HG03095 (cell line): ENCODE measurements at regions not wholly inside any gene's neighbourhood (a gene's known extent, or its start where the extent isn't known, plus 50 kb on each side); places are given as distances from the start of the nearest gene placed in this dataset.

Source experiments
- ATAC-seq: cut with Tn5 transposase; IDR thresholded peaks from one replicate; pipeline ENCODE4 v1.9.1; 2021; ENCODE audit warnings: moderate library complexity; ENCODE audit not compliant: unreplicated experiment

- no peak for ATAC-seq
Observed at GRCh38 chr10:58140691-58141347, 126.9 kb downstream of the IPMK start.

DNA sequence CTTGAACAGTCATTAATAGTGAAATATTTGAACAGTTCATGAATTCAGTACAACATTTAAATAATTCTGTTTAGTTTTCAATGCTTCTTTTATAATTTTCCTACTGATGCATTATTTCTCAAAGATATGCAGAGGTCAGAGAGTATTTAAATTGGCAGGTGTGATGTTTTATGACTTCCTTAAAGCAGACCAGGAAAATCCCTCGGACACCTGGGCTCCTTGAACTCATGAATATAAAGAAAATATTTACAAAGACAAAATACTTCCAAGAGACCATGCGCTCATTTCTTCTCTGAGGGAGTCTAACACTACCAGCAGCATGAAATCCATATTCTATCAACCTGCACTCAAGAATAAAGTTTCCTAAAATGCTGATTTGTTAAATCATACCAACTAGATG lies 127.6 kb downstream of the IPMK start:
- ATAC-seq = no peak

GRCh38 chr10:58137813-58138212 lies 129.9 kb downstream of the IPMK start:
- no peak for ATAC-seq

DNA sequence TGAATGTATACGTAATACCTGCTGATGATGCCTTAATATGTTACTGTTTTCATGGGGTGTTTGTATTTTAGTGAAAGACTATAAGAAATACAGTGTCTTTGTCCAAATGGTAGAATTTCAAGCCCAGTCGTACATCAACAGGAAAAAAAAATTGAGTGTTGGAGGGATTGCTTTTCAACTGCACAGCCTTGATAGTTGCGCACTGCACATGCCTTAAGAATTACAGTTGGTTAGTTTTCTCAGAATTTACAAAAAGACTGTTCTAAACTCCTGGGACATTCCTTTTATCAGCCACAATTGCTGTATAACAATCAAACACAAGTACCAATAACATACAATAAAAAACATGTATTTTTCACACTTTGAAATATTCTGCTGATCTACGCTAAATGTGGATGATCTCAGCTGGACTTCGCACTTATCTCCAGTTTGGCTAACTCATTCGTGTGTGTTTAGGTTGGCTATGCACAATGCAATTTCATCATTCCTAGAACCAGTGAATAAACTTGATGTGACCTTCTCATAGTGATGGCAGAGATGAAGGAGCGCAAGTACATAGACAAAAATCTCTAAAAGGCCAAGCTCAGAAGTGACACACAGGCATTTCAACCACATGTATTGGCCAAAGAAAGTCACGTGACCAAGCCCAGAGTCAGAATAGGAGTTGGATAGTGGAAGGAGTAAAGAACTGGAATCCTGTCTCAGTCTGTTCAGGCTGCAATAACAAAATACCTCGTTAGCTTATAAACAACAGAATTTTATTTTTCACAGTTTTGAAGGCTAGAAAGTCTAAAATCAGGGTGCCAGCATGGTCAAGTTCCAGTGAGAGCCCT lies 152.3 kb downstream of the IPMK start:
- ATAC-seq = no peak

GRCh38 chr10:58109731-58110130 lies 158.0 kb downstream of the IPMK start:
- ATAC-seq = no peak

- ATAC-seq = no peak
Observed at GRCh38 chr10:58107506-58107905, 160.2 kb downstream of the IPMK start.

GRCh38 chr10:58106211-58107035 lies 161.3 kb downstream of the IPMK start:
- ATAC-seq = no peak

- ATAC-seq = no peak
Observed at GRCh38 chr10:58104351-58104751, 163.3 kb downstream of the IPMK start.

GRCh38 chr10:58102897-58103296 lies 164.8 kb downstream of the IPMK start:
- no peak for ATAC-seq

DNA sequence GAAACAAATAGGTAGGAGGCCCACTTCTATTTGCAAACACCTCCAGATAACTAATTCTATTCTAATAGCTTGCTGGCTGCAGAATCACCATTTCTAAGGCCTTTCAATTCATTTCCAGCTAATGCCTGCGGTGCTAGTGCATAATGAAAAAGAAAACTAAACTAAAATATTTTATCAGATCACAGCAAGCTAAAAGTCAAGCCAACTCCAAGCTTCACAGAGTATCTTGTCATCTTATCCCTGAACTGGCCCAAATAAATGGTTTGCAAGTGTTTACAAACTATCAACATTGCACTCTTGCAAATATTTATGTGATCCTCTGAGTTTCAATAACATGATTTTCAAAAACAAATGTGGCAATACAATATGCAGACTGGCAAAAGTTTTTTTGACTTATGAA lies 166.0 kb downstream of the IPMK start:
- ATAC-seq = no peak

DNA sequence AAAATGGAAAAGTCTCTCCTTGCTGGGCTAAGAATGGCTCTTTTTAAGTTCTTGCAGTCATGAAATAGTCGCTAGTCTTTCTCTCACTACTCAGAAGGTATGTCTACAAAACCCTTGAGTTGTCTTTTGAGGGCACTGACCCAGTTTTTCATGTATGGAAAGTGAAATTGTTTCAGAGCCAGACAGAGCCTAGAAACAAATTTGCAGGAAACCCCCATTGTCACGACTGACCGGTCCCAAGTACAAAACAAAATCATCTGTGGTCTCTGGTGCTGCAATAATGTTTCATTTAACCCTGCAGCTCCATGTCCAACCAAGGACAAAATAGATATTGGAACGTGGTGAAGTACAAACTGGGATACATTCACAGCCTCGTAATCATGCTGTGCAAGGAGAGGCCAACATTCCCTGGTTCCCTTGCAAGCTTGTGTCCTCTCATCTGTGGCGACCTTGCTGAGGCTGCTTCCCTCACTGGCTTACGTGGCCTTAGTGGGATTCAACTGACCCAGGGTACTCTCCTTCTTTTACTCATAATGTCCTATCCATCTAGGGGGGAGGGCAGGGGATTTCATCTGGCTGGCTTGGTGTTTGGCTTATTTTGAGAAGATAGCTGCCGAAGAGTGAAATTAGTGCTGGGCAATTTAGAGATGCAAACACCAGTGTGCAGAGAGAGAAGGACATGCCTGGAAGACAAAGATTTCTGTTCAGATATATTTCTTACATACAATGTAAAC lies 172.5 kb downstream of the IPMK start:
- ATAC-seq = no peak

DNA sequence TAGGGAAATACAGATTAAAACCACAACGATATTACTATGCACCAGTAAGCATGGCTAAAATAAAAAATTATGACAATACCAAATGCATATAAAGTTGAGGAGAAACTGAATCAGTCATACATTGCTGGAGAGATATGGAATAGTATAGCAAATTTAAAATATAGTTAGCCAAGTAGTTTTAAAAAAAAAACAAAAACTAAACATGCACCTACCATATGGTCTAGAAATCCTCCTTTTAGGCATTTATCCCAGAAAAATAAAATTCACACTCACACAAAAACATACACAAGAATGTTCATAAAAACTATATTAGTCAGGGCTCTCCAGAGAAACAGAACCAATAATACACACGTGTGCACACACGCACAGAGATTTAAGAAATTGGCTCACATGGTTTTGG lies 175.8 kb downstream of the IPMK start:
- ATAC-seq = no peak

DNA sequence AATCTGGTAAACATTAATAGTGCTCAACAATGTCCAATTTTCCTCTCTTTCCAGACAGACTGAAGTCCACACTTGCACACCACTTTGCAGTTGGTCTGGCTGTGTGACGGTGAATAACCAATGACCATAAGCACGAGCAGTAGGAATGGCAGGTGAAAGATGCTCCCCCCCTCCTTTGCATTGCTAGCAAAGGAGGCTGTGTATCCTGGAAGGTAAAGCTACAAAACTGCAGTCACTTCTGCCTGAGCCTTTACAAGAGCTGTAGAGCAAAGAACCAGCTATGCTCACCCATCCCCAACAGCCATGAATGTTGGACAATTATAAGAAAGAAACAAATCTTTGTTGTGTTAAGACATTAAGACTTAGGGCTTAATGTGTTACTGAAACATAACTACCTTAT lies 178.0 kb downstream of the IPMK start:
- no peak for ATAC-seq

DNA sequence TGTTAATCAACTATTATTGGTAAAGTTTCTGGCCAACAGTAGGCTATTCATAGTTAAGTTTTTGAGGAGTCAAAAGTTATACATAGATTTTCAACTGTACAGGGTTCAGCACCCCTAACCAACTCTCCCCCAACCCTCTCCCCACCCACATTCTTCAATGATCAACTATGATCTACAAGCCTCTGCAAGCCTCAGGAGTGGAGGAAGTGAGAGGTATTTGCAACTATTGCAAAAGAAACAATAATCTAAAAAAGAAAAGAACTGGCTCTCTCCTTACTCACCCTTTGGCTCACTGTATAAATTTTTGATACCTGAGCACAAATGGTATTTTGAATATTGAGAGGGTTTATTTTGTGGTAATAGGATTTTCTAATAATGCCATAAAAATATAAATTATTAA lies 179.8 kb downstream of the IPMK start:
- ATAC-seq = no peak

DNA sequence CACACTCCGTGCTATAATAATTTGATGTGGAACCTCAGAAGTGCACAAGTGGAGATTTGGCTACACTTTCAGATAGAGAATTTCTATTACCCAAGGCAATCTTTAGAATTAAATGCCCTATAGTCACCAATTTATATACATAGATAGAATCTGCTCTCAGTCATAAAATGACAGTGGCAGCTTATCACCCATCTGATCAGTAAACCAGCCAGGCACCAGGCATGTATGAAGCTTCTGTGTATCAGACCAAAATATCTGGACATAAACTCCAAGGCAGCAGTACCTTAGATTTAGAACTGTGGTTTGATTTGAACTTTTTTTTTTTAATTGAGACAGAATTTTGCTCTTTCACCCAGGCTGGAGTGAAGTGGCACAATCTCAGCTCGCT lies 180.9 kb downstream of the IPMK start:
- no peak for ATAC-seq

GRCh38 chr10:58086144-58086762 lies 181.4 kb downstream of the IPMK start:
- ATAC-seq = no peak

- ATAC-seq = no peak
Observed at GRCh38 chr10:58082248-58082647, 185.4 kb downstream of the IPMK start.

DNA sequence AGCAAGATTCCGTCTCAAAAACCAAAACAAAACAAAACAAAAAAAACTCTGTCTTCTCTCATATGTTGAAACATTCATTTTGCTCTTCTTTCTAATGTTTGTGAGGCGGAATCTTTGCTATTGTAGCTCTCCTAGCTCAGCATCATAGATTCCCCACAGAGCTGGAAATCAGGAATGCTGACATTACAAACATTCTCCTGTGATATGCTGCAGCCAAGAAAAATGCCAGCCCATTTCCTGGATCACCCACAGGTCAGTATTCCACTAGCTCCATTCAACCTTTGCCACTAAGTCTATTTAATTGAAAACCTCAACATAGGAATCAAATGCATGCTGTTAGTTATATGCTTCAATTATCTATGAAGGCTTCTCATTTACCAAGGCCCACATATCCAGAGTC lies 186.3 kb downstream of the IPMK start:
- ATAC-seq = no peak

- no peak for ATAC-seq
Observed at GRCh38 chr10:58079461-58079860, 188.2 kb downstream of the IPMK start.

DNA sequence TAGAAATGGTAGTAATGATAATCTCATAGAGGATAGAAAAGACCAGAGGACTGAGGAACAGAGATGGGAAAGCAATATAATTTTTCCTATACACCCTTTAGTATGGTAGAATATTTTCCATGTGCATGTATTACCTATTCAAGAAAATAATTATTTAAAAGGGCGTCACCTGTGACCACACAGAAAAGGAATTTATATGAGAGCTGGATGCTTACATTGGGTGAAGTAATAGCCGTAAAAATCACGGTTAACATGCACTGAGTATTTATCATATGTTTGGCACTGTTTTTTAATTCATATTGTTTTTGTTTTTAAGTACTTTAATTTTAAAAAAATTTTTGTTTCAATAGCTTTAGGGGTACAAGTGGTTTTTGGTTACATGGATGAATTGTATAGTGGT lies 195.1 kb downstream of the IPMK start:
- no peak for ATAC-seq

- no peak for ATAC-seq
Observed at GRCh38 chr10:58070956-58071355, 196.7 kb downstream of the IPMK start.
